Kidney capillary endothelial cell (primary cell): ENCODE measurements at regions not wholly inside any gene's neighbourhood (a gene's known extent, or its start where the extent isn't known, plus 50 kb on each side); places are given as distances from the start of the nearest gene placed in this dataset.

Source experiments
- DNase-seq: peaks from one replicate; pipeline ENCODE4 v3.0.0-alpha.2; 2018; ENCODE audit warnings: low spot score

GRCh38 chr11:86726770-86727504 lies 54.5 kb upstream of the ME3 start:
- no peak for DNase-seq

- no peak for DNase-seq
These were observed 53.8 kb upstream of the ME3 start for GRCh38 chr11:86726118-86726753.

GRCh38 chr11:86724137-86724536 lies 51.7 kb upstream of the ME3 start:
- no peak for DNase-seq

- DNase-seq = no peak
These were observed 50.9 kb upstream of the ME3 start for GRCh38 chr11:86723281-86723680.

GRCh38 chr11:86722748-86723147 lies 50.3 kb upstream of the ME3 start:
- no peak for DNase-seq
